OCI-M2 (cell line): ENCODE measurements at regions not wholly inside any gene's neighbourhood (a gene's known extent, or its start where the extent isn't known, plus 50 kb on each side); places are given as distances from the start of the nearest gene placed in this dataset.
"Not testable (repeated sequence)": the region's sequence is repeated elsewhere in the genome, so short reads cannot be mapped to it uniquely, and the experiment has no call there.

Experiments used
- DNase-seq: peaks from one replicate; lab custom pipeline; 2025; ENCODE audit not compliant: unreplicated experiment; lab: John Stamatoyannopoulos, UW

- no peak for DNase-seq
Observed at GRCh38 chr21:28063241-28064216, 929.1 kb downstream of the LTN1 start.

DNA sequence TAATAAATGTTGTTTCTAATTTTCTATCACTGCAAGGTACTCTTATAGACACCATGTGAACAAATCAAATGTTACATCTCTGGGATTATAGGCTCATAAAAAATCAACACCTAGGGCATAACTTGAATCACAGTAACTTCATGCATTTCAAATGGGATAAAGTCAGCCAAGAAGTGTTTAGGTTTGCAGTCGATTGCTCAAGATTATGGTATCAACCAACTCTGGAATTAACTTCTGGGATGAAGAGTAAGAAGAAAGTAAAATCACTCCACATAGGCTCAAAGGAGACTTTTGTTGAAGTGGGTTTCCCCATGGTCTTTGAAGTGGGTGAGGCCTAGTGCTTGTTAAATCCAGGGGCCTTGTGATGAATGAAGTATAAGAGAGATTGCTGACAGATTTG is 939.7 kb downstream of the LTN1 start:
- not testable (repeated sequence) for DNase-seq

- not testable (repeated sequence) for DNase-seq
Observed at GRCh38 chr21:28051649-28052048, 941.0 kb downstream of the LTN1 start.

DNA sequence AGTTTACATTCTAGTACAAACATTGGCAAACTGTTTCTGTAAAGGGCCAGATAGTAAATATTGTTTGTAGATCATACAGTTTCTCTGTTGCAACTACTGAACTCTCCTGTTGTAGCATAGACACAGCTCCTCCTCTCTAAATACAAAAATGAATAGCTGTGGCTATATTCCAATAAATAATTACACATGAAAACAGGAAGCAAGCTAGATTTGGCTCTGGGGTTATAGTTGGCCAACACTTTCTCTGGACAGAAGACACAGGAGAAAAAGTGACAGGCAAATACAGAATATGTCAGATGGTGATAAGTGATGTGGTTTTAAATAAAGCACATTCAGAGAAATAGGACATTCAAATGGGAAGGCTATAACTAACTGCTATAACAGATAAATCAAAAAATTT is 957.0 kb downstream of the LTN1 start:
- not testable (repeated sequence) for DNase-seq

GRCh38 chr21:28034916-28035315 is 957.8 kb downstream of the LTN1 start:
- not testable (repeated sequence) for DNase-seq

GRCh38 chr21:28034334-28034733 is 958.3 kb downstream of the LTN1 start:
- DNase-seq = not testable (repeated sequence)

GRCh38 chr21:28032652-28033051 is 960.0 kb downstream of the LTN1 start:
- not testable (repeated sequence) for DNase-seq

GRCh38 chr21:28031066-28031465 is 961.6 kb downstream of the LTN1 start:
- DNase-seq = not testable (repeated sequence)

DNA sequence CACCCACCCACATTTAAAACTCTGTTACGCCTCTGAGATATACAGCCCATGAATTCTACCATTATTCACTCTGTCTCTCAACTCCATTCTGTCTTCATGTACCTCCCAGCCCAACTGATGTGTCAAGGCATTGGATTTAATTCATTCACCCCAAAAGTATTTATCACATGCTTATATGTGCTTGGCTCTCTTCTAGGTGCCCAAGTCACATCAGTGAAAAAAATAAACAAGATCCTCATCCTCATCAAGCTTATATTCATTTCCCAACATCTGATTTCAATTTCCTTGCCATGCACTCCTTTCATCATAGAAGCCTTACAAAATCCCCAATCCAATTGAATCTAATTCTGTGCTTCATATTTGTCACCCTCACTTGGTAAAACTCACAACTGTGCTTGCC is 967.6 kb downstream of the LTN1 start:
- no peak for DNase-seq

DNA sequence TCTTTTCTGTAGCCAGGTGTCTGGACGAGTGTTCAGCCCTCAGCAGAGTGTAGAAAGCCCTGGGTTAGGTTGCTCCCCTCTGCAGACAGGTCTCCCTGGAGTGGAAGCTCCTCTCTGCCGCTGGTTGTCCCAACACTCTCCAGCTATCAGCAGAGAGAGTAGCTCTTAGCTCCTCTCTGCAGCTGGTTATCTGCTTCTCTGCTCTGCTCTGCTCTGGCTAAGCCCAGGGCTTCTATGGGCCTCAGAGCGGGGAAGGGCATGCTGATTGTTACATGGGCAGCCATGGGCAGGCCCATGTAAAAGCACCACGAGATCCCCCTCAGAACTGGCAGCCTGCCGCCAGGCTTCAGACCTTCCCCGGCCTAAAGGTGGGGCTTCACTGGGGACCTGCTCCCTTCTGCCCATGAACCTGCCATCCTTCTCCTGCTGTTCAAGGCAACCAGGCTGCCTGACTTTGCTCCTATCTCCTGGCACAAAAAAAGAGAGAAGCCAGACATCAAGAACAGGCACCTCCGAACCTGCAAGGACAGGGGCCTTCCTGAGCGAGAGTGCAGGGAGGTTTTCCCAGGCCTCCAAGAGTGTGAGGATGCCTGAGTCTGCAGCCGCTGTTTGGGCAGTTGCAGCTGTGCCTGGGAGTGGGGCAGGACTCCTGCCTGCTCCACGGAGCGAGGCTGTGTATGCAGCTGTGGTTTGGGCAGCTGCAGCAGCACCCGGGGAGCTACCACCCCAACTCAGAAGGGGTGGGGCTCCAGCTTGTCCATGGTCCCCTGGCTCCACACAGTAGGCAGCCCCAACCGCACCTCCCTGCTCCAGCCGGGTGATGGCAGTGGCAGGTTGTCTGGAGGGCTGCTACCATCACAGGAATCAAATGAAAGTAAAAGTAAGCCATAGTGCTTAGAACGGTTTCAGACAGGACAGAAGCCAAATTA is 973.7 kb downstream of the LTN1 start:
- DNase-seq = no peak

- no peak for DNase-seq
Observed at GRCh38 chr21:28018213-28018612, 974.5 kb downstream of the LTN1 start.

- no peak for DNase-seq
Observed at GRCh38 chr21:28016571-28016970, 976.1 kb downstream of the LTN1 start.

DNA sequence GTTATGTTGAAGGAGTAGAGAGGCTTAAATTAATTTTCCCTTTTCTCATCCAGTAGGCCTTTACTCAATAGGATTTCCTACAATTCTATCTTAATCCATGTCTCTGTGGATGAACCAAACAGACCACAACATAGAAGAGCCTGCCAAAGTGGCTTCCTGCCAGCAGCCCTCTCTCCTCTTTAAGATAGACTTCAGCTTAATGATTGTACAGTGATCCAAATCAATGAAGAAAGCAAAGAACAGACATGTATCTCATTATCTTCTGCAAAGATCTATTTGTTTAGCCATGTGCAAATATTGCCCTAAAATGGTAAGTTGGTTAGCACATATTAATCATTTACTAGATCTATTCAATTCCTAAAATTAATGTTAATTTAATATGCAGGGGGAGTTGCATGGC is 979.6 kb downstream of the LTN1 start:
- not testable (repeated sequence) for DNase-seq

GRCh38 chr21:28011970-28012369 is 980.7 kb downstream of the LTN1 start:
- not testable (repeated sequence) for DNase-seq

- DNase-seq = not testable (repeated sequence)
Observed at GRCh38 chr21:28008245-28008644, 984.4 kb downstream of the LTN1 start.

- not testable (repeated sequence) for DNase-seq
Observed at GRCh38 chr21:28003627-28004026, 989.0 kb downstream of the LTN1 start.

GRCh38 chr21:27996906-27997305 is 995.8 kb downstream of the LTN1 start:
- not testable (repeated sequence) for DNase-seq

DNA sequence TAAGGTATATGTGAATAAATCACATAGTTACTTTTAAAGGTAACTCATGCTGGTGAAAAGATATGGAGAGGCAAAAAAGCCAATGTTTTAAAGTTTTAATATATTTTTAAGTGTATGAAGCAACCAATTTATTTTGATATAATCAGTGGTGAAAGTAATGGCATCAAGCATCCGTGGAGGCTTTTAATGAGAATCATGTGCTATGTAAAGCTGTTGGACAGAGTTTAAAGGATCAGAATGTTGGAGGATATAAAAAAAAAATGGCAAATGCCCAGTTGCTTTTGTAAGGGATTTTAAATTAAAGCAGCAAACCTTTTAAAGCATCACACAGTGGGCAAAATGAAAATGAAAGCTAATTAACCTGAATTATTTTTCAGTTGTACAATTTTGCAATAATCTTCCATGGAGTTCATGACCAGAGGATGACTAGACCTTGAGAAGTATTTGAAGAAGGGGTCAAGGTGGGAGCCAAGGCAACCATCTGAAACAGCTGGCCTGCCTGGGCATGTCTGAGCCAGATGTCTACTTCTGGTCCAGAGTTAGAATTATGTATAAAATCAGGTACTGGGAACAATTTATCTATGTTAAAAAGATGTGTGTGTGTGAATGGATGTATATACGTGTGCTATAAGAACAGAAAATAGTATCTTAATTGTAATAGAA is 1007.9 kb downstream of the LTN1 start:
- DNase-seq = not testable (repeated sequence)

DNA sequence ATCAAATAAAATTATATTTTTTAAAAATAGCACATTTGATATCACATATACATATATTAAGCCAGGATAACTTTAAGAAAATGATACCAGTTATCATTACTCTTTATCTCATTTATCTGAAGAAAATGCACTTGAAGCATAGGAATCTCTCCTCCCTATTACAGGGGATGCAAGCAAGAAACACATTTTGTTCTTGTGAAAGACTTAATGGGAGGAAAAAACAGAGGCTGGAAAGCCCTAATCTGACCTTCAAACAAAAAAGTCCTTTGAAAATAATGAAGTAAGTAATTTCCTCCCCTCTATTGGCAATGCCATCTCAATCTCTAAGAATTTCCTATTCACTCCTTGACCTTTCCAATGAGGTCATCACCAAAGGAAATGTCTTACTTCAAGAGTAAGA is 1012.6 kb upstream of the ADAMTS5 start:
- DNase-seq = not testable (repeated sequence)

DNA sequence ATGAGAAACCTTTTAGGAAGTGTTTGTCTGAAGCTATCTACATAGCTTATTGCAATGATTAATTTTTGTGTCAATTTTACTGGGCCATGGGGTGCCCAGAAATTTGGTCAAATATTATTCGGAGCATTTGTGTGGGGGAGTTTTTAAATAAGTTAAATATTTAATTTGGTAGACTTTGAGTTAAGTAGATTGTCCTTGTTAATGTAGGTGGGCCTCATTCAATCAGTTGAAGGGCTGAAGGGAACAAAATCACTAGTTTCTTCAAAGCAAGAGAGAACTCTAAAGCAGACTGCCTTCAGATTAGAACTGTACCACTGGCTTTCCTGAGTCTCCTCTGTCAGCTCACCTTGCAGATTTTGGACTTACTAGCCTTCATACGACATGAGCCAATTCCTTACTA is 1008.6 kb upstream of the ADAMTS5 start:
- DNase-seq = no peak

DNA sequence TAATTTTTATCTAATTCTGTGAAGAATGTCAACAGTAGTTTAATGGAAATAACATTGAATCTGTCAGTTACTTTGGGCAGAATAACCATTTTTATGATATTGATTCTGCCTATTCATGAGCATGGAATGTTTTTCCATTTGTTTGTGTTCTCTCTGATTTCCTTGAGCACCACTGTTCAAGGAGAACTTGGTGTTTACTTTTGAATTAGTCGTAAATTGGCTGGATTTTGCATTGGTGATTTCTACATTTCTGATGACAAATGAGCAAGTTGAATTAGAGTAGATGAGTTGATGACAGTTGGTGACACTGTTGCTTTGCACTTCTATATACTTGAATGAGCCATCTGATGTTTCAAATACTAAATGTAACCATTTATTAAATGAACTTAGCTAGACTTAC is 1007.3 kb upstream of the ADAMTS5 start:
- not testable (repeated sequence) for DNase-seq
